ENCODE measurements at regions not wholly inside any gene's neighbourhood (a gene's known extent, or its start where the extent isn't known, plus 50 kb on each side); places are given as distances from the start of the nearest gene placed in this dataset.
A peak's percentile ranks its signal among the peaks of the same experiment; 100 is the strongest.

DNA sequence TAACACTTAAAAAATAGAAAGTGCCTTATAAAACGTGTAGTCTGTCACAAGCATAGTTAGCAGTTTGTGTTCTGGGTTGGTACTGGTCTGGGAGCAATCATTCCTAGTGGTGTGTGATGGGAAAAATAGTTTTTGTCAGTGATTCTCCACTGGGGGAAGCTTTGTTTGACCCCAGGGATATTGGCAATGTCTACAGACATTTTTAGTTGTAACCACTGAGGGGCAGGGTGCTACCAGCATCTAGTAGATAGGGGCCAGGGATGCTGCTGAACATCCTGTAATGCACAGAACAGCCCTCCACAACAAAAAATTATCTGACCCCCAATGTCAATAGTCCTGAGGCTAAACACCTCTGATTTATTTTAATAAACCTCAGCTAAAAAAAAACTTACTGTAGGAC is 51.6 kb upstream of the CREB5 start:
- H3K27ac Mint-ChIP-seq, result no peak overlapping the region
- no peak overlapping the region for H3K4me3 Mint-ChIP-seq
- peaks cover 9% of the 10 kb centered on the region for H3K4me1 Mint-ChIP-seq
- no peaks in the 10 kb centered on the region for H3K36me3 Mint-ChIP-seq
- peaks cover 1% of the 10 kb centered on the region for H3K27me3 Mint-ChIP-seq
- peaks cover 10% of the 10 kb centered on the region for H3K9me3 Mint-ChIP-seq

DNA sequence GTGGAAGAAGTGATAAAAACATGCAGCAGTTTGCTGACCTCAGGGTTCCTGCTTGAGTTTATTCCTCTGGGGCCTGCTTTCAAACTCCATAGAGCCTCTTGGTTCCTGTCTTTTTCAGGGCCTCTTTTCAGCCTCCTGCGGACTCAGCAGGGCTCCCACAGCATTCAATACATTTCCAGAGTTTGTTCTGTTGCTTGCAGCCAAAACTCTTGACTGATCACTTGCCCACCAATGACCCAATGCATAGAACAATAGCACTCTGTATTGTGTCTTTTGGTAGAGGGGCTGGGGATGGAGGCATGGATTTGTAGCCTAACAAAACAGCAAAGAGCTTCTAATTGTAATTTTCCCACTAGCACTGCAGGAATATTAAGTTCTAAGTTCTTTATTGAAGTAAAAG is 50.8 kb upstream of the CREB5 start:
- Mint-ChIP-seq H3K4me3 (no peak overlapping the region), H3K27ac (no peak overlapping the region), H3K27me3 (peaks cover 1% of the 10 kb centered on the region), H3K36me3 (no peaks in the 10 kb centered on the region), H3K4me1 (peaks cover 9% of the 10 kb centered on the region), H3K9me3 (peaks cover 10% of the 10 kb centered on the region)

DNA sequence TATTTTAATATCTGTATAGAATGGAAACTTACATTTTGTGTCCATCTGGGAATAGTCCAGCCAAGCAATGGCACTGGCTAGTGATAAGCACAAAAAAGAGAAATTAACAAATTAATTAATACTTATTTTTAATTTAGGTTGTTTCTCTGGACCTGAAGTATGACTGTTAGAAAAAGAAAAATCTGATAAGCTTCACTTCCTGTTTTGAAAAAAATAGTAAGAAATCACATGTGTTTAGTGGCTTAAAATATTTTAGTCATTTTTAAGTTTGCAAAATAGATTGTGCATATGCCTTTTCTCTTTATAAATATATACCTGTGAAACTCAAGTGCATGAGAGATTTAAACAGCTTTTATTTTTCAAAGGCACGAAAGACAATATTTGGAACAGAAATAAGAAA is 50.1 kb upstream of the CREB5 start:
- Mint-ChIP-seq H3K27ac (peak overlapping the region; percentile 11), H3K9me3 (peaks cover 10% of the 10 kb centered on the region), H3K36me3 (no peaks in the 10 kb centered on the region), H3K4me1 (peaks cover 9% of the 10 kb centered on the region), H3K27me3 (peaks cover 1% of the 10 kb centered on the region), H3K4me3 (no peak overlapping the region)
